ENCODE measurements at regions not wholly inside any gene's neighbourhood (a gene's known extent, or its start where the extent isn't known, plus 50 kb on each side); places are given as distances from the start of the nearest gene placed in this dataset.
"Not testable (repeated sequence)": the region's sequence is repeated elsewhere in the genome, so short reads cannot be mapped to it uniquely, and the experiment has no call there.

DNA sequence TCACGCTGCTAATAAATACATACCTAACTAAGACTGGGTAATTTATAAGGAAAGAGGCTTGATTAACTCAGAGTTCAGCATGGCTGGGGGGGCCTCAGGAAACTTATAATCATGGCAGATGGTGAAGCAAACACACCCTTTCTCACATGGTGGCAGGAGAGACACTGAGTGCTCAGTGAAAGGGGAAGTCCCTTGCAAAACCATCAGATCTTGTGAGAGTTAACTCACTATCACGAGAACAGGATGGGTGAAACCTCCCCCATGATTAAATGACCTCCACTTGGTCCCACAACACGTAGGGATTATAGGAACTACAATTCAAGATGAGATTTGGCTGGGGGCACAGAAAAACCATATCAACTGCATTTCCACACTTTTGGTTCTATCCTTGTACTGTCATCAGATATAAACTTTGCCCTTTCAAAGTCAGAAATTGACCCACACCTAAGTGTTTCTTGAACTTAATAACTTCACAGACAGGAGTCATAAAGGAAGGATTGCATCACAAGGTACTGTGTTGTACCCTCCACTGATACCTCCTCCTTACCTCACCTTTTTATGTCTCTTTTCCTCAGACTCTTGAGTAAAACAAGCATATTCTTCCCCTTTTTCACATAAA, 319.1 kb upstream of the PIK3R1 start:
- no peak for DNase-seq (ENCODE audit: low read depth)
- no peak overlapping the region for H3K4me3 ChIP-seq (ENCODE audit: low read depth, low read length)
- TF ChIP-seq, protein P1, sequence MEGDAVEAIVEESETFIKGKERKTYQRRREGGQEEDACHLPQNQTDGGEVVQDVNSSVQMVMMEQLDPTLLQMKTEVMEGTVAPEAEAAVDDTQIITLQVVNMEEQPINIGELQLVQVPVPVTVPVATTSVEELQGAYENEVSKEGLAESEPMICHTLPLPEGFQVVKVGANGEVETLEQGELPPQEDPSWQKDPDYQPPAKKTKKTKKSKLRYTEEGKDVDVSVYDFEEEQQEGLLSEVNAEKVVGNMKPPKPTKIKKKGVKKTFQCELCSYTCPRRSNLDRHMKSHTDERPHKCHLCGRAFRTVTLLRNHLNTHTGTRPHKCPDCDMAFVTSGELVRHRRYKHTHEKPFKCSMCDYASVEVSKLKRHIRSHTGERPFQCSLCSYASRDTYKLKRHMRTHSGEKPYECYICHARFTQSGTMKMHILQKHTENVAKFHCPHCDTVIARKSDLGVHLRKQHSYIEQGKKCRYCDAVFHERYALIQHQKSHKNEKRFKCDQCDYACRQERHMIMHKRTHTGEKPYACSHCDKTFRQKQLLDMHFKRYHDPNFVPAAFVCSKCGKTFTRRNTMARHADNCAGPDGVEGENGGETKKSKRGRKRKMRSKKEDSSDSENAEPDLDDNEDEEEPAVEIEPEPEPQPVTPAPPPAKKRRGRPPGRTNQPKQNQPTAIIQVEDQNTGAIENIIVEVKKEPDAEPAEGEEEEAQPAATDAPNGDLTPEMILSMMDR (conservative IDR thresholded peaks at IDR 0.05; ENCODE audit: low read depth, low read length): no peak

DNA sequence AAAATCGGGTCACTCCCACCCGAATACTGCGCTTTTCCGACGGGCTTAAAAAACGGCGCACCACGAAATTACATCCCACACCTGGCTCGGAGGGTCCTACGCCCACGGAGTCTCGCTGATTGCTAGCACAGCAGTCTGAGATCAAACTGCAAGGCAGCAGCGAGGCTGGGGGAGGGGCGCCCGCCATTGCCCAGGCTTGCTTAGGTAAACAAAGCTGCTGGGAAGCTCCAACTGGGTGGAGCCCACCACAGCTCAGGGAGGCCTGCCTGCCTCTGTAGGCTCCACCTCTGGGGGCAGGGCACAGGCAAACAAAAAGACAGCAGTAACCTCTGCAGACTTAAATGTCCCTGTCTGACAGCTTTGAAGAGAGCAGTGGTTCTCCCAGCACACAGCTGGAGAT, 325.7 kb upstream of the PIK3R1 start:
- not testable (repeated sequence) for H3K4me3 ChIP-seq (ENCODE audit: low read depth, low read length); DNase-seq (ENCODE audit: low read depth)

DNA sequence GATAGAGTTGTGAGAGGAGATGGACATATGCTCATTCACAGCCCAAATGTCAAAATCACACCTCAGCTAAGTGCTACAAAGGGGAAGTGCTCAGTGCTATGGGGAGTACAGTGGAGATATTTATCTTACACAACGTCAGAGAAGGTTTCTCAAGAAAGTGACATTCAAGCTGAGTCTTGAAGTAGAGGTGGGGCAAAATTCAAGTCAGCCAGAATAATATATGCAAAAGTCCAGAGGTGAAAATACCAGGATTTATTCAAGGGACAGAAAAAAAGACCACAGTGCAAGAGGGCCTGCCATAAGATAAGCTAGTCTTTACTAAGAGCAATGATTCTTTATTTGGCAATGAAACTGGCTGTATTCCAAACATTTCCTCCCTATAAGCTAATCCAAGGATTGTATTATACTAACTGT, 327.8 kb upstream of the PIK3R1 start:
- TF ChIP-seq, protein P1 (conservative IDR thresholded peaks at IDR 0.05; ENCODE audit: low read depth, low read length): no peak

DNA sequence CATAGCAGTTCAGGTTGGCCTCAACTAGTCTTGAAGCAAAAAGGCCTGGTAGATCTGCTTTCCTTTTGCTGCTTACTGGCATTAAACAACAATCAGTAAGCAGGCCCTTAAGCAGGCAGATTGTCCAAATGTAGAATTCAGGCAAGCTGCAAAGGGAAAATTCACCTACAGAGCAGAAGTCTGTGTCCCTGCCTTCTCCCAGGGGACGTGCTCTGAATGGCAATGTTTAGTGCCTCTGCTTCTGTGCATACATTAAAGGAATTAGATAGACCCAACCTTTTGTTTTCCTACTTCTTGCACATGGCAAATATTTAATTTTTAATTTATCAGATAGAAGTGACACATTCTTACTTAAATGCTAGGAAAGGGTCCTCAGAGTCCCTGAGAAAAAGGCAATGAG, 328.8 kb upstream of the PIK3R1 start:
- TF ChIP-seq, protein P1 (conservative IDR thresholded peaks at IDR 0.05; ENCODE audit: low read depth, low read length): no peak
- DNase-seq (ENCODE audit: low read depth): no peak
- H3K4me3 ChIP-seq (ENCODE audit: low read depth, low read length): no peak overlapping the region

More for the DNA sequence above, 327.8 kb upstream of the PIK3R1 start:
- DNase-seq (ENCODE audit: low read depth): no peak
- H3K4me3 ChIP-seq (ENCODE audit: low read depth, low read length): no peak overlapping the region

DNA sequence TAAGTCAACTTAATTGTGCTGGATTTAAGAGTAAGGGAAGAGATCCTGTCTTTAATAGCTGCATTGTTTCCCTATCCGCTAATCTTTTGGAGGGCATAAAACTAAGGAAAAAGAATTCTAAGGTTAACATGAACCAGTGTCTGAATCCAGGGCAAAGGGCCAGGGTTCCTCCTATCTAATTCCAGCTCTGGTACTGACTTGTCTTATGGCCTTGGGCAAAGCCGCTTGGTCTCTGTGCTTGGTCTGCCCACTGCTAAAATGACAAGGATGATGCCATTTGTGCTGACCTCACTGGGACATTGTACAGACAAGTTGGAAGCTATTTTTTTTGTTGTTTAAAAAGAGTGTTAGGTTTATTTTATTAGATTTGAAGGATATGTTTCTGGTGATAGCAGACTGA, 334.7 kb upstream of the PIK3R1 start:
- no peak overlapping the region for H3K4me3 ChIP-seq (ENCODE audit: low read depth, low read length)
- no peak for DNase-seq (ENCODE audit: low read depth)
- TF ChIP-seq, protein P1 (conservative IDR thresholded peaks at IDR 0.05; ENCODE audit: low read depth, low read length): no peak

DNA sequence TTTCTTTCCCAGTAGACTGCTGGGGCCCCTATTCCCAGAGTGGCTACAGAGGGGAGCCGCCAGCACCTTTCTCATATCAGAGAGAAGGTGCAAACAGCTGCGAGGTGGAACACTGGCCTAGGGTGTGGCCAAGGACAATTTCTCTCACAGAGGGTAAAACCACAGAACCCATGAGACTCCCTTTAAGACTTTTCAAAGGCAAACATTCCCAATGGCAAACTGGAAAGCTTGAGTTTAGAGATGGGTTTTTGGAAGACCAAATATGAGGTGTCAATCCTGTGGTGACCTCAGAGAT, 335.1 kb upstream of the PIK3R1 start:
- no peak for DNase-seq (ENCODE audit: low read depth)
- TF ChIP-seq, protein P1 (conservative IDR thresholded peaks at IDR 0.05; ENCODE audit: low read depth, low read length): no peak
- H3K4me3 ChIP-seq (ENCODE audit: low read depth, low read length): no peak overlapping the region

DNA sequence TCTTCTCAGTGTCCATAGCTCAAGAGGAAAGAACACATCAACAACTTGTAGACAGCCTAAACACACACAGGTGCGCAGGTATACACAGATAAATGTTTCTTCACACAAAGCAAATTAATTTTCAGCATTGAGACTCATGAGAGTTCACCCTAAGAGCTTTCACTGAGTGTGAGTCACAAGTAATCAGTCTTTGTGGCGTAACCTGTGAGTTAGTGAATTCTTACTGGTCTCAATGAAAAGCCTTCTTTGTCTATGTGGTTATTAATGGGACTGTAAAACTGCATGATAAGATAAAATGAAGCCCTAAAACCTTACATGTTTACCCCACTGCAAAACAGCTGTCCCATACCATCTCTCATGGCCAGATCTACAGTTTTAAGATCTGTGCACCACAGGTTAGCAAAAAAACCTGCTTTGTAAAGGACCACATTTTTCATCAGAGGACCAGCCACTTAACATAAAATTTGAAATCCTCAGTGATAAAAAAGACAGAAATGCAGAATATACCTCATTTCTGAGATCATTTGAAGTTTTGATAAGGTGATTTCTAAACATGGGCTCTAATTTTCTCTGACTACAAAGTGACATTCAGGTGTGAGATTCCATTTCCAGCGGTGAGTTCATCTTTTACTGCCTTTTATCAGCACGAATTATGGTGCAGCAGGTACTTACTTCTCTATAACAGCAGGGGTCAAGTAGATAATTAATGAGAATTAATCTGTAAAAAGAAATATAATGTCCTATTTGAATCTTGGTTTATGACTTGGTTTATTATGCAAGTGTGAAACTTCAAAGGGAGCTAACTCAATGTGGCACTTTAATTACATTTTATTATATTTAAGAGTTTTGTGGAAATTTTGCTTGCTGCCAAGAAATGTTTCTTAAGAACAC, 335.7 kb upstream of the PIK3R1 start:
- no peak overlapping the region for H3K4me3 ChIP-seq (ENCODE audit: low read depth, low read length)
- peak; percentile 54 for DNase-seq (ENCODE audit: low read depth)
- TF ChIP-seq, protein P1 (conservative IDR thresholded peaks at IDR 0.05; ENCODE audit: low read depth, low read length): no peak
